Thymus (tissue), 11 donors: ENCODE measurements at regions not wholly inside any gene's neighbourhood (a gene's known extent, or its start where the extent isn't known, plus 50 kb on each side); places are given as distances from the start of the nearest gene placed in this dataset.
A peak's percentile ranks its signal among the peaks of the same experiment; 100 is the strongest.

Experiments
- DNase-seq, 9 donors: peaks; one replicate each; pipeline ENCODE4 v3.0.0-alpha.2; 2013; ENCODE audit warnings: low spot score in 9 of 9, low read depth in 6 of 9, missing footprints in 1 of 9
- H3K27ac ChIP-seq, 2 donors: one replicate each; pipeline ENCODE4 v1.5.1; 2013; ENCODE audit warnings: control low read depth in 1 of 2, low read depth in 1 of 2, low read length in 1 of 2, mild to moderate bottlenecking in 1 of 2, moderate library complexity in 1 of 2
- H3K27me3 ChIP-seq, 2 donors: one replicate each; pipeline ENCODE4 v1.5.1; 2013; ENCODE audit warnings: low read length in 1 of 2; ENCODE audit not compliant: control insufficient read depth in 2 of 2, insufficient read depth in 1 of 2
- H3K36me3 ChIP-seq, 2 donors: one replicate each; pipeline ENCODE4 v1.5.1; 2013; ENCODE audit warnings: low read length in 1 of 2, mild to moderate bottlenecking in 1 of 2, moderate library complexity in 1 of 2; ENCODE audit not compliant: control insufficient read depth in 2 of 2, insufficient read depth in 2 of 2
- H3K4me1 ChIP-seq, 2 donors: one replicate each; pipeline ENCODE4 v1.5.1; 2013; ENCODE audit warnings: low read length in 2 of 2; ENCODE audit not compliant: control insufficient read depth in 2 of 2, insufficient read depth in 2 of 2
- H3K4me3 ChIP-seq, 2 donors: one replicate each; pipeline ENCODE4 v1.5.1; 2013; ENCODE audit warnings: low read length in 2 of 2, control low read depth in 1 of 2, mild to moderate bottlenecking in 1 of 2
- H3K9me3 ChIP-seq, 2 donors: one replicate each; pipeline ENCODE4 v1.5.1; 2013; ENCODE audit warnings: low read length in 1 of 2, mild to moderate bottlenecking in 1 of 2; ENCODE audit not compliant: control insufficient read depth in 2 of 2, insufficient read depth in 1 of 2
- WGBS: extraction: QIAGEN DNeasy Blood & Tissue Kit; methylation state at CpG from one replicate; pipeline ENCODE4 v1.1.7; 2013; 5-methylcytosine and 5-hydroxymethylcytosine counted together
- donor health status: healthy.

GRCh38 chr14:71240866-71241520, 333.7 kb downstream of the PCNX1 start:
- no peaks in the 10 kb centered on the region for H3K27me3 ChIP-seq
- no peaks in the 10 kb centered on the region for H3K36me3 ChIP-seq
- H3K4me1 ChIP-seq = peaks cover 0 to 15% of the 10 kb centered on the region in 2 donors
- no peaks in the 10 kb centered on the region for H3K9me3 ChIP-seq
- DNase-seq = no peak
- H3K4me3 ChIP-seq = no peak overlapping the region
- H3K27ac ChIP-seq = no peak overlapping the region

DNA sequence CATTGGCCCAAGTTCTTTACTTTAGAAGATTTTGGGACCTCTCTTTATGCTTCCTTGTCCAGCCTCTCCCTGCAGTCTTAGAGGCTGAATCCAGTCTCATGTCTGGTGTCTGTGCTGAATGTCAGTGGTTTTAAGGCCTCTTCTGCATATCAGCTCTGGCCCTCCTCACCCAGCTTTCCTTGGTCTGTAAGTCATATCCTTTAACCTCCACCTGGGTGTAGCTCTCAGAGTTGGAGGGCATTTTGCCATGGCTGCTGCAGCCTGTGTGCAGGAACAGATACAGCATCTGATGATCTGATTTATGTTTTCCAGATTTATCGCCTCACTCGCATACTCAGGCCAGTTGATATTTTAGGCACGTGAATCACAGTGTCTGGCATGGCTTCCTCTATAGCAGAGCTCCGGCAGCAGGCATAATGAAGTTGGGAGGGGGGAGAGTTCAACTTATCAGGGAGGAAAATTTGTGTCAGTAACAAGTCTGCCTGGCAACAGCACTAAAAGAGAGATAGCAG, 335.0 kb downstream of the PCNX1 start:
- Histone ChIP-seq H3K4me3 (no peak overlapping the region), H3K4me1 (peaks cover 2 to 26% of the 10 kb centered on the region in 2 donors), H3K9me3 (no peaks in the 10 kb centered on the region), H3K27me3 (no peaks in the 10 kb centered on the region), H3K36me3 (no peaks in the 10 kb centered on the region), H3K27ac (no peak overlapping the region)
- 86% methylated on average over 4 of the region's 4 CpGs for WGBS
- DNase-seq = no peak

DNA sequence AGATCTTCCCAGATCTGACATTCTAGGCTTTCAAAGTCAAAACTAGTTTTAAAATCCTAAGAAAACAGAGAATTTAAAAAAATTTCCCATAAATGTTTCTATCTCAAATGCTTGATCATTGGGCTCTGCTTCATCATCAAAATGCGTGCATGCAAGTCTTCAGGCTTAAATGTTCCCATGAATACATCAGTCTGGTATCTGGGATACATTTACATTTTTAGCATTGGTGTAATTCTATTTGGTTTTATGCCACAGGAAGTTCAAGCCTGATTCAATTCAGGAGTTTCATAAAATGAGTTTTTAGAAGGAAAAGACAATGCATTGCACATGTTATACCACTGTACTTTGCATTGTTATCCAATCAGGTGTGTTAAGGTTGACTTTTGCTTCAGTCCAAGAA, 336.4 kb downstream of the PCNX1 start:
- Histone ChIP-seq H3K27me3 (no peaks in the 10 kb centered on the region), H3K36me3 (no peaks in the 10 kb centered on the region), H3K27ac (no peak overlapping the region), H3K4me1 (peaks cover 2 to 26% of the 10 kb centered on the region in 2 donors), H3K9me3 (peaks cover 0 to 5% of the 10 kb centered on the region in 2 donors), H3K4me3 (no peak overlapping the region)
- no peak for DNase-seq
- 100% methylated on average over 1 of the region's 1 CpG for WGBS

- Histone ChIP-seq H3K36me3 (no peaks in the 10 kb centered on the region), H3K9me3 (peaks cover 0 to 5% of the 10 kb centered on the region in 2 donors), H3K4me3 (no peak overlapping the region), H3K27ac (no peak overlapping the region), H3K27me3 (no peaks in the 10 kb centered on the region), H3K4me1 (peaks cover 2 to 26% of the 10 kb centered on the region in 2 donors)
- no peak for DNase-seq
- WGBS = 97% methylated on average over 5 of the region's 5 CpGs
Measured at GRCh38 chr14:71244341-71244740, 337.1 kb downstream of the PCNX1 start.

DNA sequence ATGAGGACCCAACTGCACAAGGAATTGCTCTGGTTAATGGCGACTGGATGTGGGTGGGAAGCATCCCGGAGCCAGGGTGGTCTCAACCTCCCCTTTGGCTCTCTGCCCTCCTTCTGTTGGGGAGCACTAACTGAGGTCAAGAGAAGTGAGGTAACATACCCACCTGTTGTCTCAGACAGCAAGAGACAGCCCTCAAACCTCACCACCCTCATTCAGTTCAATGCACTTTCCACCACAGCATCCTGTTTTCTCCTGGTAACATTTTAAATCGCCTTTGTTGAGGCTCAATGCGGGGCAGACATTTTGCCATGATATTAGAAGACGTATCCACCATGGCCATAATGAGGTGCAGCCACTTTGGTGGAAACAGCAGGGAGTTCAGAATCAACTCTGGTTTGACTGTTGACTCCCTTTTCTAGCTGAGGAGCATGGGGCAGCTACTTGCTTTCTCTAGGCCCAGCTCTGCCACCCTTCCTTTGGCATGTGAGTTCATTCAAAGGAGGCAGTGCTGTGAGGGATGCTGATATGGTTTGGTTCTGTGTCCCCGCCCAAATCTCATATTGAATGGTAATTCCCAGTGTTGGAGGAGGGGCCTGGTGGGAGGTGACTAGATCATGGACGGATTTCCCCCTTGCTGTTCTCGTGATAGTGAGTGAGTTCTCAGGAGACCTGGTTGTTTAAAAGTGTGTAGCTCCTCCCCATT, 338.6 kb downstream of the PCNX1 start:
- H3K4me3 ChIP-seq = no peak overlapping the region
- H3K36me3 ChIP-seq = no peaks in the 10 kb centered on the region
- WGBS = 87% methylated on average over 8 of the region's 8 CpGs
- peak in 2 of 9 donors; percentile 15 to 60 for DNase-seq
- peaks cover 0 to 5% of the 10 kb centered on the region in 2 donors for H3K9me3 ChIP-seq
- peaks cover 2 to 18% of the 10 kb centered on the region in 2 donors for H3K4me1 ChIP-seq
- no peaks in the 10 kb centered on the region for H3K27me3 ChIP-seq
- peak overlapping the region; percentile 14 to 54 for H3K27ac ChIP-seq

- 83% methylated on average over 1 of the region's 1 CpG for WGBS
- Histone ChIP-seq H3K27me3 (no peaks in the 10 kb centered on the region), H3K4me1 (peaks cover 2 to 18% of the 10 kb centered on the region in 2 donors), H3K4me3 (no peak overlapping the region), H3K27ac (peak overlapping the region in 1 of 2 donors; percentile 14), H3K36me3 (no peaks in the 10 kb centered on the region), H3K9me3 (peaks cover 0 to 5% of the 10 kb centered on the region in 2 donors)
- peak in 1 of 9 donors; percentile 34 for DNase-seq
Measured at GRCh38 chr14:71246539-71246938, 339.3 kb downstream of the PCNX1 start.

DNA sequence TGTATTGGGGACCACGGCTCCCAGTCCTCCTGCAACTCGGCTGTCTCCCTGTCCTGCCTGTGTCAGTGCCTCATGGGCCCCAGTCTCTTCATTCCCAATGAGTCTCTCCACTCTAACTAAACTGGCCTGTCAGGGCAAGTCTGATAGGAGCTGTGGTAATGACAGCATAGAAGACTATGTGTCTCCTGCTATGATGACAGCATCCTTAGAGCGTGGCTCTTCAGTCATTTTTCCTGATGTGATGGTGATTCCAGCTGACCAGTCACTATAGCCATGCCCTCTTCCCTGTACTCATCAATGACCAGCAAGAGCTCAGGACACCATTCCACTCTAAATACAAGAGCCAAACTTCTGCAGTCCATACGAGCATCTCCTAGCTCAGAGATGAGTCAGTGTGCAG, 339.8 kb downstream of the PCNX1 start:
- no peak for DNase-seq
- Histone ChIP-seq H3K36me3 (no peaks in the 10 kb centered on the region), H3K27me3 (no peaks in the 10 kb centered on the region), H3K9me3 (peaks cover 0 to 5% of the 10 kb centered on the region in 2 donors), H3K27ac (no peak overlapping the region), H3K4me1 (peaks cover 2 to 18% of the 10 kb centered on the region in 2 donors), H3K4me3 (no peak overlapping the region)
- WGBS = 90% methylated on average over 4 of the region's 4 CpGs

GRCh38 chr14:71248194-71248593, 340.9 kb downstream of the PCNX1 start:
- Histone ChIP-seq H3K4me3 (no peak overlapping the region), H3K27ac (no peak overlapping the region)
- WGBS = 95% methylated on average over 3 of the region's 3 CpGs

DNA sequence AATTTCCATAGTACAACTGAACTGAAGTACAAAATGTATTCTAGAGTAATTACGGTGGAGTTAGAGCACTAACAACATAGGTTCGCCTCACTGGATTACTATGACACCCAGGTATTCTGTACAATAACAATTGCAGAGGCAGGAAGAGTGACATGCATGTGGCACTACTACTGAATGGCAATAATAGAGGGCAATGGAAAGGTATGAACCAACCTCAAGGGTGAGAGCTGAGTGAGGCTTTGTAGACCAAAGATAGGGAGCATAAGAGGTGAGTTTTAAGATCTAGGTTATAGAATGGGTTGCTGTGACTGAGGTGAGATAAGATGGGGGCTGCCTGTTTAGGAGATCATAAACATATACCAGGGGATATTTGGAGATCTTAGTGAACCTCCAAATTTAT, 343.1 kb downstream of the PCNX1 start:
- Histone ChIP-seq H3K4me1 (peaks cover 2 to 16% of the 10 kb centered on the region in 2 donors), H3K36me3 (no peaks in the 10 kb centered on the region), H3K4me3 (no peak overlapping the region), H3K27ac (no peak overlapping the region), H3K27me3 (no peaks in the 10 kb centered on the region), H3K9me3 (peaks cover 0 to 5% of the 10 kb centered on the region in 2 donors)
- no peak for DNase-seq
- WGBS = 96% methylated on average over 2 of the region's 2 CpGs

More at GRCh38 chr14:71248194-71248593, 340.9 kb downstream of the PCNX1 start:
- H3K27me3 ChIP-seq = no peaks in the 10 kb centered on the region
- no peak for DNase-seq
- H3K9me3 ChIP-seq = peaks cover 0 to 5% of the 10 kb centered on the region in 2 donors
- H3K4me1 ChIP-seq = peaks cover 2 to 18% of the 10 kb centered on the region in 2 donors
- H3K36me3 ChIP-seq = no peaks in the 10 kb centered on the region
